Activated CD8-positive, alpha-beta memory T cell treated with anti-CD3 and anti-CD28 coated beads, Interleukin-2, amount 50 U/mL, for 1 hour (primary cell): ENCODE measurements at regions not wholly inside any gene's neighbourhood (a gene's known extent, or its start where the extent isn't known, plus 50 kb on each side); places are given as distances from the start of the nearest gene placed in this dataset.

Experiments used
- DNase-seq: peaks from one replicate; pipeline ENCODE4 v3.0.0-alpha.2; 2020; ENCODE audit errors: extremely low read depth

- DNase-seq: no peak
These were observed 107.2 kb upstream of the IGFBP3 start for GRCh38 chr7:46028246-46028645.

DNA sequence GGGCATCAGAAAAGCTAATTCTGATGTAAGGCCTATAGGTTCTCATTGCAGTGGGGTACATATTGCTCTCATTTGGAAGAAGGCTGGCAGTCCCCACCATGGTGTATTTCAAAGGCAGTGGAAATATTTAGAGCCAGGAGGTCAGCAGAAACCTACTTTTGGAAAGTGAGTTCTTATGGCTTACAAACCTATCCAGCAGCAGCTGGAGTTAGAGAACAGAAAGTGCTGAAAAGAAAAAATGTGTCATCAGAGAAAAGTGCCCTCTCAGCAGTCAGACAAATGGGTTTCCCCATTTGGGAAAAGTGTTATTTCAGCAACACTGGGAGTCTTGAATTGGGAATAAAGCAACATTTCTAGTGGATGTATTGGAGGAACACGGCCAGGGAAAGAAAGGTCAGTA, 105.7 kb upstream of the IGFBP3 start:
- DNase-seq: no peak

DNA sequence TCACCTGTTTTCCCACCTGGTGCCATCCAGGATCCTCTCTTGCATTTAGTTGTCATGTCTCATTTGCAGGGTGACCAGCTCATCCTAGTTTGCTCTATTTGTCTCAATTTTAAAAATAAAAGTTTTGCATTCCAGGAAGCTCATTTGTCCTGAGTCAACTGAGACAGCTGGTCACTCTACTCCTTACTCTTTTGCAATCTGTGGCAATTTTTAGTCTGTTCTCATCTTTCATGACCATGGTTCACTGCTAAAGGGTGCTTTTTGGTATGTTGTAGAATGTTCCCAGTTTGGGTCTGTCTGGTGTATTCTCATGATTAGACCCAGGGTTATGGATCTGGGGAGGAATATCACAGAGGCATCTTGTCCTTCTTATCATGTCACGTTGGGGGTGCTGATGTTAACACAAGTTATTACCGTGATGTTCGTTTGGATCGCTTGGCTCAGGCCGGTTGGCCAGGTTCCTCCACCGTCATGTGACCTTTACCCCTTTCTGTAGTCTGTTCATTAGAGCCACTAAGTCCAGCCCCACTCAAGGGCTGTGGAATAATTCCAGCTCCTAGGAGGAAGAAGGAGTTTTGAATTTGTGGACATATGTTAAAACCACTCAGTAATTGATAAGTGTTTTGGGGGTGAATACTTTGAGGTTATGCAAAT, 103.3 kb upstream of the IGFBP3 start:
- DNase-seq: no peak

DNA sequence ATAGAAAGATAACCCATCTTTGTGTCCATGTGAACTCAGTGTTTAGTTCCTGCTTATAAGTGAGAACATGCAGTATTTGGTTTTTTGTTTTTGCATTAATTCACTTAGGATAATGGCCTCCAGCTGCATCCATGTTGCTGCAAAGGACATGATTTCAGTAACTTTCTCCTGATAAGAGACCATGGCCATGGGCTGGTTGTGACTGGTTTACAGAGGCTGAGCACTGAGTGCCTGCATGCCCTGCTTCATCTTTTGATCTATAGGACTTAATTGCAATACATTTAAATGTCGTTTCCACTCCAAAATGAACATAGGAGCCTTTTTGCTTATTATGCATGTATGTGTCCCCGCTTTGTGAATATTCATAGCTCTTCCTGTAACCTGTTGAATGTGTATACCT, 101.3 kb upstream of the IGFBP3 start:
- no peak for DNase-seq

- DNase-seq: no peak
These were observed 94.2 kb upstream of the IGFBP3 start for GRCh38 chr7:46015107-46015868.

- DNase-seq: no peak
These were observed 90.4 kb upstream of the IGFBP3 start for GRCh38 chr7:46011501-46011900.

GRCh38 chr7:46011059-46011458, 90.0 kb upstream of the IGFBP3 start:
- DNase-seq: no peak

DNA sequence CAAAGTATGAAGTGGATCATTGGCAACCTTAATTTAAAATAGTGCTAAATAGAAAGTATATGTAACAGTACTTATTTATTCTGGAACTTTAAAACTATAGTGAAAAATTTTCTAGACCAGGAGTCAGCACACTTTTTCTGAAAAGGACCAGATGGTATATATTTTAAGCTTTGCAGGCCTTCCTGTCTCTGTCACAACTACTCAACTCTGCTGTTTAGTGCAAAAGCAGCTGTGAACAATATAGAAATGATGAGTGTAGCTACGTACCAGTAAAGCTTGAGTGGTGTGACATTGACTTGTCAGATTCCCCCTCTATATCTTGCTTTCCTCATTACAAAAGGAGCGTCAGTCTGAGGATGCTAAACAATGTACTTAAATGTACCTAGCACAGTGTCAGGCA, 88.1 kb upstream of the IGFBP3 start:
- no peak for DNase-seq

GRCh38 chr7:46007990-46008643, 87.0 kb upstream of the IGFBP3 start:
- DNase-seq: no peak

DNA sequence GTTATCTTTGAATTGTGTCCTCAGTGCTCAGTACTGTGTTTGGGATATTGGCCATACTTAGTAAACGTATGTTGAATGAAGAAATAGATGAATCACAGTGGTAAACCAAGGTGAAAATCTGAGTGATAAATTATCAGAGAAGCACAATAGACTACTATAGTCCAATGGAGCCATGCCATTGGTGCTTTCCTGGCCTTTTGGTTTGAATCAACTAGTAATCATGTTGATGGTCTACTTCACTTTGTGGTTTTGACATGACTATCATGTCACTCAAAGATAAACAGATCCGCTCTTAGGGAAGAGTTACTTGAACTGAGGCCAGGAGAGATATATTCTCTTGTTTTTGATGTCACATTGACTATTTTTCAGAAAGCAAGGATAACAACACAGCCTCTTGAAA, 86.1 kb upstream of the IGFBP3 start:
- no peak for DNase-seq

DNA sequence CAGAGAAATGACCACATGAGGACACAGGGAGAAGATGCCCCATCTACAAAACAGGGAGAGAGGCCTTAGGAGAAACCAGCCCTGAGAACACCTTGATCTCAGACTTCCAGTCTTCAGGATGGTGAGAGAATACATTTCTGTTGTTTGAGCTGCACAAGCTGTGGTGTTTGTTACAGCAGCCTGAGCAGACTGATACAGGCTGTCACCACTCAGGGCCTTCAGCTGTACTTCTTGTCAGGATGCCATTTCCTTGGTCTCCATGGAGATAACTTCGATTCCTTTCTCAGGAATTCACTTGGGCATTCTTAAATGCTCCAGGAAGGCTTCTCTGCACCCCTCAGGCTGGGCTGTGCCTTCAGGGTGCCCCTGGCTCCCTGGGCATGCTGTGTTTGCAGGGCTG, 85.7 kb upstream of the IGFBP3 start:
- no peak for DNase-seq

GRCh38 chr7:46006212-46006611, 85.1 kb upstream of the IGFBP3 start:
- DNase-seq: no peak

GRCh38 chr7:46004965-46005364, 83.9 kb upstream of the IGFBP3 start:
- no peak for DNase-seq

GRCh38 chr7:46003896-46004875, 83.1 kb upstream of the IGFBP3 start:
- no peak for DNase-seq

DNA sequence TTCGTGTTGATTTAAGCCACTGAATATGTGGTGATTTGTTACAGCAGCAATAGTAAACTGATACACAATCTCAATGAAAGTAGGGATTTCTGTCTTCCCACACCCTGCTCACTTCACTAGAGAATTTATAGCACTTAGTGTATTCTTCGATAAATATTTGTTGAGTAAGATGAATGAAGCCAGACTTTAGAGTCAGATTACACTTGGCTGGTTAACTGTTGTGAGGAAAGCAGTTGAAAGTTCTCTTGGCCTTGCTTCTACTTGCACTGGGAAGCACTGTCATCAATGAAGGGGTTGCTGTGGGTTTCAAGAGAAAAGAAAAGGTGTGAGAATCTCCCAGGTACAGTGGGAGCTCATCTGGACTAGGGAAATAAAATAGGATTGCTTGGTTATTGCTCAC, 82.1 kb upstream of the IGFBP3 start:
- DNase-seq: no peak

GRCh38 chr7:46000513-46000912, 79.4 kb upstream of the IGFBP3 start:
- no peak for DNase-seq

DNA sequence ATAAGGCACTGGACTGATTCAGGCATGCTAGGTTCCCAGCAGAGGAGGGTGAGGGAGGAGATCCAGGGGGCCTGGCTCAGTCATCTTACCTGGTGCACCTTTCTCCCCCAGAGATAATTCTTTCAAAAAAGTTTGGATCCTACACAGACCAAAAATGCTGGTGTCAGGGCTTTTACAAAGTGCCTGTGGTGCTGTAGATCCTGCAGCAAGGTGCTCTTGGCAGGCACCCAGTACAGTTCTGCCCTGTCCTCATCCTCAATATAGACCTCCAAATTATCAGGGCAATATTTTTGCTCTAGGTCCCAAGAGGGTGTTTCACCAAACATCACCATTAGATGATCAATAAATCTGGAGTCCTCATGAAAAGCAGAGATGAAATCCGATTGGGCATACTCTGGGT, 78.5 kb upstream of the IGFBP3 start:
- DNase-seq: no peak

- DNase-seq: no peak
These were observed 77.4 kb upstream of the IGFBP3 start for GRCh38 chr7:45998506-45998905.

GRCh38 chr7:45993621-45994020, 72.5 kb upstream of the IGFBP3 start:
- DNase-seq: no peak

DNA sequence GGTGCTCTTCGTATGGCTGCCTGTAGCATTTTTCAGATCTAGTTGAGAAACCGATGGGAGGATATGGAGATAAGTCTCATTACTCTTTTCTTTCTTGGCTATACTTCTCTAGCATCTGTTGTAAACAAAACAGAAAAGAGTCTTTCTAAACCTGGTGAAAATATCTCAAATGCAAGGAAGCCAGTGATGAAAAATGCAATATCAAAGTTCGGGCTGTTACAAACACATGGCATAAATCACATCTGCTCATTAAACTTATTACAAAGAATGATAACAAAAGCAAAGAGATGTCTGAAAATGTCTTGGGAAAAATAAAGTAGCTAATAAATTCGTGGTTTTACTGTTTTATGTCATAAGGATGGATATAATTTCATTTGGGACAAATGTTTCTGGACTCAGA, 71.8 kb upstream of the IGFBP3 start:
- DNase-seq: no peak

DNA sequence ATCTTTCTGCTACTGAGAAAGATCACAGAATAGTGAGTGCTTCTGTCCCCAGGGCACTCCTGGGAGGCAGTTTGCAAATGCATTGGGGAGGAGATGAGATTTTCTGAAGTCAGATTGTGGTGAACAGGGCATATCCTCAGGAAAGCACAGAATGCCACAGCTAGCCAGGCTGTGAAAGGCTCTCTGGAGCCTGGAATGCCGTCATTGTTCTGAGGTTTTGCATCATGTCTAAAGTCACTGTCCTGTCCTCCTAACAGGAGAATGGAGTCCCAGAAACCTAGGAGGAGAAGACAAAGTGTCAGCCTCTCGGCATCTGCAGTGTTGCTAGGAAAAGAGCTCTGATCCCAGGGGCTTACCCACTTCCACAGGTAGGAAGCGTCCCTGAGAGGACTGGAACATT, 69.2 kb upstream of the IGFBP3 start:
- no peak for DNase-seq
